ENCODE measurements at regions not wholly inside any gene's neighbourhood (a gene's known extent, or its start where the extent isn't known, plus 50 kb on each side); places are given as distances from the start of the nearest gene placed in this dataset.

DNA sequence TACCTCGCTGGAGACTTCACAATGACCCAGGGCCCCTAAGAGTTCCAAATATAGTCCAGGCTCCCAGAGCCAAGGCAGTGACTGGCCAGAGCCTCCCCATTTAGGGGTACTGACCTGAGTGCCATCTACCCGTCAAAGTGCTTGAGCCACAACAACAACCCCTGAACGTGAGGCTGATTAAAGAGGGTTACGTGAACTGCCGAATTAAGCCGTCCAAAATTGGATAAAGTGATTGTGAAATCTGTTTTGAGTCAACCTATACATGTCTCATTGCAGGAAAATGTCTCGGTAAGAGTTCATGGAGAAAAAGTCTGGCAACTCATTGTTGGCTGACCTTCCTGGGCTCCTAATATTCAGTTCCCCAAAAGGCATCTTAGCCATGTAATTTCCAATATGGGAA lies 116.3 kb downstream of the TTC32 start:
- Histone ChIP-seq H3K4me1 (ENCODE audit: insufficient read depth, insufficient read length) (peaks cover 5% of the 10 kb centered on the region), H3K4me3 (ENCODE audit: insufficient read length, low read depth) (no peak overlapping the region), H3K27me3 (ENCODE audit: insufficient read depth, insufficient read length) (no peaks in the 10 kb centered on the region), H3K9ac (ENCODE audit: insufficient read length, low read depth) (no peak overlapping the region), H3K9me3 (ENCODE audit: insufficient read depth, low read length) (no peaks in the 10 kb centered on the region), H3K36me3 (ENCODE audit: insufficient read depth, insufficient read length, low read length) (no peaks in the 10 kb centered on the region)
- DNase-seq (ENCODE audit: low read depth, low spot score), result no peak
- TF ChIP-seq SUZ12 (IDR thresholded peaks at IDR 0.05; ENCODE audit: extremely low read depth, insufficient read depth, insufficient read length) (no peak), YY1 (IDR thresholded peaks at IDR 0.05; ENCODE audit: insufficient read depth, insufficient read length) (no peak)

DNA sequence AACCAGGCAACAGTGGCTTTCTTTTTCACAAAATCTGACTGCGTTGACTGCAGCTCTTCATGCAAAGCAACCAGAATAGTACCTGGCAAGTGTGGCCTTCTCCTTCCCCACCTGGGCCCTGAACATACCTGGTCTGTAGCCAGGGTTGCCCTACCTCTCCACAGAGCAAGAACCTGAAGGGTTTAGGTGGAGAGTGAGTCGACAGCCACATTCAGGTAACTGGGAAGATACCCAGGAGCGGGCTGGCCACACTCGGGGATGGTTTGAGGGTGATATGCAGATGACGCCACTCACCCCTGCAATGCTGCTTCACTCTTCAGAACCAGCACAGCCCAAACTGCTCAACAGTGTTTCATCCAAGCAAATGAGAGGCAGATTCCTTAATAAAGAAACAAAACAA lies 117.3 kb downstream of the TTC32 start:
- H3K27me3 ChIP-seq (ENCODE audit: insufficient read depth, insufficient read length), result no peaks in the 10 kb centered on the region
- TF ChIP-seq YY1 (IDR thresholded peaks at IDR 0.05; ENCODE audit: insufficient read depth, insufficient read length) (no peak), SUZ12 (IDR thresholded peaks at IDR 0.05; ENCODE audit: extremely low read depth, insufficient read depth, insufficient read length) (no peak), ZNF274 (IDR thresholded peaks at IDR 0.05; ENCODE audit: low read depth, low read length) (no peak)

GRCh38 chr2:19783935-19784334 lies 117.8 kb downstream of the TTC32 start:
- H3K36me3 ChIP-seq (ENCODE audit: insufficient read depth, insufficient read length, low read length), result no peaks in the 10 kb centered on the region
- H3K27me3 ChIP-seq (ENCODE audit: insufficient read depth, insufficient read length), result no peaks in the 10 kb centered on the region
- H3K9me3 ChIP-seq (ENCODE audit: insufficient read depth, low read length), result no peaks in the 10 kb centered on the region
- peaks cover 5% of the 10 kb centered on the region for H3K4me1 ChIP-seq (ENCODE audit: insufficient read depth, insufficient read length)
- no peak overlapping the region for H3K9ac ChIP-seq (ENCODE audit: insufficient read length, low read depth)
- no peak for DNase-seq (ENCODE audit: low read depth, low spot score)
- no peak for TF ChIP-seq SUZ12 (IDR thresholded peaks at IDR 0.05; ENCODE audit: extremely low read depth, insufficient read depth, insufficient read length)
- TF ChIP-seq ZNF274 (IDR thresholded peaks at IDR 0.05; ENCODE audit: low read depth, low read length), result no peak
- no peak for TF ChIP-seq YY1 (IDR thresholded peaks at IDR 0.05; ENCODE audit: insufficient read depth, insufficient read length)
- H3K4me3 ChIP-seq (ENCODE audit: insufficient read length, low read depth), result no peak overlapping the region

More for the DNA sequence above, 117.3 kb downstream of the TTC32 start:
- Histone ChIP-seq H3K4me1 (ENCODE audit: insufficient read depth, insufficient read length) (peaks cover 5% of the 10 kb centered on the region), H3K4me3 (ENCODE audit: insufficient read length, low read depth) (no peak overlapping the region), H3K9ac (ENCODE audit: insufficient read length, low read depth) (no peak overlapping the region), H3K36me3 (ENCODE audit: insufficient read depth, insufficient read length, low read length) (no peaks in the 10 kb centered on the region), H3K9me3 (ENCODE audit: insufficient read depth, low read length) (no peaks in the 10 kb centered on the region)
- DNase-seq (ENCODE audit: low read depth, low spot score), result no peak

- Histone ChIP-seq H3K27me3 (ENCODE audit: insufficient read depth, insufficient read length) (no peaks in the 10 kb centered on the region), H3K9me3 (ENCODE audit: insufficient read depth, low read length) (no peaks in the 10 kb centered on the region)
Observed at GRCh38 chr2:19776941-19777514, 124.8 kb downstream of the TTC32 start.

DNA sequence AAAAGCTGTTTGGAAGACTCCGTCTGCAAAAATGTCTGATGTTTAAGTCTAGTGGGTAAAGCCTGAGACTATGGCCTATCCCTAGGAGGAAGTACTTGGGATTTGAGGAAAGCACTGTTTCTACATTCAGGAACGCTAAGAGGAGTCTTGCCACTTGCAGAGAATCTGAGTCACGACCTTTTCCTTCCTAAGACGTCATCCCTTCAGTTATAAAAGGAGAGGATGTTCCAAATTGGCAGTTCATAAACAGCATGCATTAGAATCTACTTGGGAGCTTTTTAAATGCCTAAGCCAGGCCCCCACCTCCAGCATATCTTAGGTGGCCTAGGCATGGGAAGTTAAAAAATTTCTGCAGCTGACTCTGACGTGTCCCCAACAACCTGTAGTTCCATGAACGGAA lies 125.9 kb downstream of the TTC32 start:
- Histone ChIP-seq H3K4me1 (ENCODE audit: insufficient read depth, insufficient read length) (peaks cover 5% of the 10 kb centered on the region), H3K36me3 (ENCODE audit: insufficient read depth, insufficient read length, low read length) (no peaks in the 10 kb centered on the region), H3K9ac (ENCODE audit: insufficient read length, low read depth) (no peak overlapping the region), H3K27me3 (ENCODE audit: insufficient read depth, insufficient read length) (no peaks in the 10 kb centered on the region), H3K9me3 (ENCODE audit: insufficient read depth, low read length) (no peaks in the 10 kb centered on the region), H3K4me3 (ENCODE audit: insufficient read length, low read depth) (no peak overlapping the region)
- TF ChIP-seq YY1 (IDR thresholded peaks at IDR 0.05; ENCODE audit: insufficient read depth, insufficient read length) (no peak), SUZ12 (IDR thresholded peaks at IDR 0.05; ENCODE audit: extremely low read depth, insufficient read depth, insufficient read length) (no peak), ZNF274 (IDR thresholded peaks at IDR 0.05; ENCODE audit: low read depth, low read length) (no peak)
- DNase-seq (ENCODE audit: low read depth, low spot score), result no peak

More at GRCh38 chr2:19776941-19777514, 124.8 kb downstream of the TTC32 start:
- Histone ChIP-seq H3K36me3 (ENCODE audit: insufficient read depth, insufficient read length, low read length) (no peaks in the 10 kb centered on the region), H3K4me1 (ENCODE audit: insufficient read depth, insufficient read length) (peaks cover 5% of the 10 kb centered on the region), H3K4me3 (ENCODE audit: insufficient read length, low read depth) (no peak overlapping the region), H3K9ac (ENCODE audit: insufficient read length, low read depth) (no peak overlapping the region)
- DNase-seq (ENCODE audit: low read depth, low spot score), result no peak
- TF ChIP-seq ZNF274 (IDR thresholded peaks at IDR 0.05; ENCODE audit: low read depth, low read length), result no peak
- no peak for TF ChIP-seq YY1 (IDR thresholded peaks at IDR 0.05; ENCODE audit: insufficient read depth, insufficient read length)
- TF ChIP-seq SUZ12 (IDR thresholded peaks at IDR 0.05; ENCODE audit: extremely low read depth, insufficient read depth, insufficient read length), result no peak

DNA sequence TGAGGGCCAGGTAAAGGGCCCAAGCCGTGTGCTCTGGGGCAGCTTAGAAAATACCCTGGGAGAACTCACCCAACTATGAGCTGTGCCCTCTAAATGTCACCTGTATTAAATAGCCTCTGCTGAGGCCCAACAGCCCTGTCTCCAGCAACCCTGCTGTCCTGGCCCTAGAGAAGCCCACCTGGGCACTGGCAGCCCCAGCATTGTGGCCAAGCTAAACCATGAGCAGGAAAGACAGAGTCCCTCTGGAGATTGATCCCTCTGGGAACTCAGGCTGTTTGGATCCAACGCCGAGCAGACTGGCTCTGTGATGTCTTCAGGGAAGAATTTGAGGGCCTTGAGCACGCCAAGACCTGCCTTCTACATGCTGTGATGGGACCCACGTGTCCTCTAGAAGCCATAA lies 126.5 kb downstream of the TTC32 start:
- no peaks in the 10 kb centered on the region for H3K27me3 ChIP-seq (ENCODE audit: insufficient read depth, insufficient read length)
- DNase-seq (ENCODE audit: low read depth, low spot score), result no peak
- TF ChIP-seq YY1 (IDR thresholded peaks at IDR 0.05; ENCODE audit: insufficient read depth, insufficient read length), result no peak
- no peak for TF ChIP-seq SUZ12 (IDR thresholded peaks at IDR 0.05; ENCODE audit: extremely low read depth, insufficient read depth, insufficient read length)
- no peak for TF ChIP-seq ZNF274 (IDR thresholded peaks at IDR 0.05; ENCODE audit: low read depth, low read length)

DNA sequence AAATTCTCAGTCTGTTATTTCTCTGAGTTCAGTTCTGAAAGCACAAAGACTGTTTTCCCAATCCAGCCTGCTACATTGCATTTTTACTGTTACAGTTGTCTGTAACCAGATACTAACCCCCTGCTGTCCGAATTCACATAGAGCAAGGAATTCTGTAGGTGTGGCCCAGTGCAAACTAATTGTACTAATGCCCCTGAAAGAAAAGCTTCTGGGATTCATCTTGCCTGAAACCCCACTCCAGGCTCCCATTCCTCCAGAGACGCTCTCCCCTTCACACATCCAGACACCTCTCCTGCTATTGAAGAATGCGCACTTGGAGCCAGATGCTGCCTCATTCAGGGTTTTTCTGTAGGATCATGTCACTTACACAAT lies 127.0 kb downstream of the TTC32 start:
- no peak for TF ChIP-seq YY1 (IDR thresholded peaks at IDR 0.05; ENCODE audit: insufficient read depth, insufficient read length)
- no peak for TF ChIP-seq ZNF274 (IDR thresholded peaks at IDR 0.05; ENCODE audit: low read depth, low read length)
- TF ChIP-seq SUZ12 (IDR thresholded peaks at IDR 0.05; ENCODE audit: extremely low read depth, insufficient read depth, insufficient read length), result no peak
- H3K36me3 ChIP-seq (ENCODE audit: insufficient read depth, insufficient read length, low read length), result no peaks in the 10 kb centered on the region
- no peaks in the 10 kb centered on the region for H3K27me3 ChIP-seq (ENCODE audit: insufficient read depth, insufficient read length)
- H3K4me3 ChIP-seq (ENCODE audit: insufficient read length, low read depth), result no peak overlapping the region
- no peak overlapping the region for H3K9ac ChIP-seq (ENCODE audit: insufficient read length, low read depth)
- peaks cover 5% of the 10 kb centered on the region for H3K4me1 ChIP-seq (ENCODE audit: insufficient read depth, insufficient read length)
- DNase-seq (ENCODE audit: low read depth, low spot score), result peak; percentile 52
- no peaks in the 10 kb centered on the region for H3K9me3 ChIP-seq (ENCODE audit: insufficient read depth, low read length)

More for the DNA sequence above, 126.5 kb downstream of the TTC32 start:
- H3K4me1 ChIP-seq (ENCODE audit: insufficient read depth, insufficient read length), result peaks cover 5% of the 10 kb centered on the region
- H3K9ac ChIP-seq (ENCODE audit: insufficient read length, low read depth), result no peak overlapping the region
- no peak overlapping the region for H3K4me3 ChIP-seq (ENCODE audit: insufficient read length, low read depth)
- H3K36me3 ChIP-seq (ENCODE audit: insufficient read depth, insufficient read length, low read length), result no peaks in the 10 kb centered on the region
- H3K9me3 ChIP-seq (ENCODE audit: insufficient read depth, low read length), result no peaks in the 10 kb centered on the region
